A549 (cell line): ENCODE measurements at regions not wholly inside any gene's neighbourhood (a gene's known extent, or its start where the extent isn't known, plus 50 kb on each side); places are given as distances from the start of the nearest gene placed in this dataset.

Experiments
- ATAC-seq, 2 experiments: fragments of 200-7000 bp in 1 of 2; fragments of >200 bp in 1 of 2; cut with Nextera tagmentation in 1 of 2; cut with Tn5 transposase in 1 of 2; 3 replicates each; pipeline versions ENCODE4 v1.8.0 to v1.9.1; 2018 to 2020; ENCODE audit warnings: mild to moderate bottlenecking in 1 of 2, moderate library complexity in 1 of 2
- CTCF ChIA-PET: fragments of 300-600 bp; sonication (Branson Sonifier 250); formaldehyde crosslinking; extraction: SDS; loops from one replicate; lab custom pipeline; 2021; ENCODE audit warnings: antibody characterized with exemption, inconsistent platforms; lab: Yijun Ruan, JAX
- POLR2A ChIA-PET: fragments of 350-600 bp; formaldehyde crosslinking; extraction: SDS; loops from one replicate; lab custom pipeline; 2021; ENCODE audit warnings: antibody characterized with exemption, inconsistent platforms; lab: Yijun Ruan, JAX
- DNase-seq, 2 experiments: peaks; one replicate each; pipeline versions ENCODE4 v3.0.0 to v3.0.0-alpha.2; 2011 to 2016; ENCODE audit warnings: low read depth in 1 of 2, low spot score in 1 of 2
- FAIRE-seq: peaks from 2 replicates; lab custom pipeline; 2011; peaks lifted over from hg19 to GRCh38; lab: Jason Lieb, UNC
- H3K27ac ChIP-seq, 2 experiments: fragments of >200 bp; sonication (Bioruptor Twin); formaldehyde crosslinking; 3 replicates each; pipeline ENCODE4 v1.5.1; 2016 to 2017
- H3K4me1 ChIP-seq: fragments of >200 bp; sonication (Bioruptor Twin); formaldehyde crosslinking; 3 replicates; pipeline ENCODE4 v1.6.1; 2016
- H3K4me2 ChIP-seq: fragments of >200 bp; sonication (Bioruptor Twin); formaldehyde crosslinking; 3 replicates; pipeline ENCODE4 v1.6.1; 2016
- H3K4me3 ChIP-seq: fragments of >200 bp; sonication (Bioruptor Twin); formaldehyde crosslinking; 3 replicates; pipeline ENCODE4 v1.5.1; 2016
- H3K9me3 ChIP-seq: fragments of >200 bp; sonication (Bioruptor Twin); formaldehyde crosslinking; 3 replicates; pipeline ENCODE4 v1.6.1; 2016
- ATOH8 ChIP-seq: fragments of 250-450 bp; sonication (Bioruptor Pico); IDR thresholded peaks from 2 replicates; pipeline ENCODE4 v1.5.0; 2020; ENCODE audit warnings: low read depth, mild to moderate bottlenecking, moderate library complexity
- BCL3 ChIP-seq: fragments of >200 bp; sonication (Bioruptor Twin); formaldehyde crosslinking; IDR thresholded peaks from 3 replicates; pipeline ENCODE4 v1.6.1; 2016
- BHLHE40 ChIP-seq: IDR thresholded peaks from 2 replicates; pipeline ENCODE4 v1.6.1; 2012; ENCODE audit warnings: low read depth, low read length, inconsistent platforms
- CBX2 ChIP-seq: fragments of 200-600 bp; sonication (generic); IDR thresholded peaks from 2 replicates; pipeline ENCODE4 v1.6.1; 2016; ENCODE audit warnings: low read depth, mild to moderate bottlenecking, borderline replicate concordance
- CHD2 ChIP-seq: fragments of 150-350 bp; IDR thresholded peaks from 2 replicates; pipeline ENCODE4 v1.6.1; 2014; ENCODE audit warnings: low read length; ENCODE audit not compliant: partially characterized antibody
- CHD4 ChIP-seq: fragments of 200-600 bp; sonication (generic); IDR thresholded peaks from 2 replicates; pipeline ENCODE4 v1.6.1; 2016; ENCODE audit warnings: antibody characterized with exemption, mild to moderate bottlenecking, borderline replicate concordance
- CTCF ChIP-seq: fragments of >200 bp; sonication (Bioruptor Twin); formaldehyde crosslinking; IDR thresholded peaks from 3 replicates; pipeline ENCODE4 v1.5.1; 2016
- ELK1 ChIP-seq: fragments of 150-350 bp; IDR thresholded peaks from 2 replicates; pipeline ENCODE4 v1.6.1; 2014; ENCODE audit warnings: low read depth, mild to moderate bottlenecking, low read length
- FOSB ChIP-seq: fragments of 250-450 bp; sonication (Bioruptor Pico); IDR thresholded peaks from 2 replicates; pipeline ENCODE4 v1.5.0; 2020; ENCODE audit warnings: mild to moderate bottlenecking, moderate library complexity
- FOSL2 ChIP-seq, 2 experiments: fragments of 450-650 bp in 1 of 2; fragments of >200 bp in 1 of 2; sonication (Bioruptor Twin) in 1 of 2; formaldehyde crosslinking; IDR thresholded peaks; 2 replicates each; pipeline versions ENCODE4 v1.5.0 to v1.6.1; 2016 to 2020; ENCODE audit warnings: mild to moderate bottlenecking in 1 of 2, moderate library complexity in 1 of 2
- HOXB13 ChIP-seq: fragments of 250-450 bp; sonication (Bioruptor Pico); IDR thresholded peaks from 2 replicates; pipeline ENCODE4 v1.5.0; 2020; ENCODE audit warnings: low read depth, mild to moderate bottlenecking, moderate library complexity
- JUN ChIP-seq, 2 experiments: fragments of >200 bp; sonication (Bioruptor Twin); formaldehyde crosslinking; IDR thresholded peaks; 2 replicates in 1 of 2; 3 replicates in 1 of 2; pipeline ENCODE4 v1.6.1; 2016 to 2017
- KDM5A ChIP-seq: fragments of 200-600 bp; sonication (generic); IDR thresholded peaks from 2 replicates; pipeline ENCODE4 v1.6.1; 2016; ENCODE audit warnings: antibody characterized with exemption, mild to moderate bottlenecking
- MAX ChIP-seq: IDR thresholded peaks from 2 replicates; pipeline ENCODE4 v1.6.1; 2012
- POLR2AphosphoS2 ChIP-seq: conservative IDR thresholded peaks from 2 replicates; pipeline ENCODE4 v1.6.1; 2012; ENCODE audit warnings: low read length, improper control_type of control experiment, inconsistent platforms
- RAD21 ChIP-seq, 2 experiments: fragments of >200 bp in 1 of 2; sonication (Bioruptor Twin) in 1 of 2; formaldehyde crosslinking in 1 of 2; IDR thresholded peaks in 1 of 2; conservative IDR thresholded peaks in 1 of 2; 2 replicates in 1 of 2; 3 replicates in 1 of 2; pipeline ENCODE4 v1.6.1; 2012 to 2018; ENCODE audit warnings: inconsistent platforms in 1 of 2
- RCOR1 ChIP-seq: fragments of 150-350 bp; IDR thresholded peaks from 2 replicates; pipeline ENCODE4 v1.6.1; 2014; ENCODE audit warnings: antibody characterized with exemption, low read length, low read depth
- REST ChIP-seq: fragments of 200-600 bp; sonication (generic); IDR thresholded peaks from 2 replicates; pipeline ENCODE4 v1.6.1; 2016; ENCODE audit warnings: antibody characterized with exemption, mild to moderate bottlenecking, moderate library complexity
- RNF2 ChIP-seq: fragments of 200-600 bp; sonication (generic); IDR thresholded peaks from 2 replicates; pipeline ENCODE4 v1.6.1; 2016; ENCODE audit warnings: low read depth, mild to moderate bottlenecking, antibody characterized with exemption, moderate library complexity, borderline replicate concordance
- SMC3 ChIP-seq: fragments of >200 bp; sonication (Bioruptor Twin); formaldehyde crosslinking; IDR thresholded peaks from 3 replicates; pipeline ENCODE4 v1.6.1; 2018; ENCODE audit warnings: inconsistent platforms
- SREBF2 ChIP-seq: fragments of 450-650 bp; IDR thresholded peaks from 2 replicates; pipeline ENCODE4 v1.6.1; 2014; ENCODE audit warnings: mild to moderate bottlenecking, moderate library complexity
- WGBS: methylation state at CpG from one replicate; pipeline ENCODE4 v1.1.6; 2017; ENCODE audit errors: missing lambda C conversion rate; 5-methylcytosine and 5-hydroxymethylcytosine counted together

- FAIRE-seq (no peak), DNase-seq (no peak), ATAC-seq (no peak)
- Histone ChIP-seq H3K4me3 (no peak overlapping the region), H3K4me2 (no peak overlapping the region), H3K27ac (no peak overlapping the region), H3K9me3 (no peaks in the 10 kb centered on the region), H3K4me1 (no peaks in the 10 kb centered on the region)
- POLR2A ChIA-PET: no interaction called here
- CTCF ChIA-PET: no interaction called here
- TF ChIP-seq RNF2 (no peak), FOSB (CRISPR knock-in tag) (no peak), SREBF2 (no peak), ELK1 (no peak), BHLHE40 (no peak), JUN (IDR thresholded peaks at IDR 0.05) (no peak), CHD2 (no peak)
- TF ChIP-seq, all 56 proteins: peak for 0
- whole genome bisulfite sequencing: 25% methylated on average over 9 of the region's 9 CpGs
Measured at GRCh38 chr14:97295108-97295710, 498.0 kb downstream of the VRK1 start.

- POLR2A ChIA-PET: no interaction called here
- H3K4me1 ChIP-seq: no peaks in the 10 kb centered on the region
- no peak for FAIRE-seq
- CTCF ChIA-PET: no interaction called here
- TF ChIP-seq HOXB13 (no peak), JUN (IDR thresholded peaks at IDR 0.05) (no peak), ATOH8 (no peak), CHD4 (no peak), CBX2 (no peak), MAX (no peak), RAD21 (conservative IDR thresholded peaks at IDR 0.05 in 1 of 2, IDR thresholded peaks at IDR 0.05 in 1 of 2) (no peak), REST (no peak), KDM5A (no peak), FOSL2 (IDR thresholded peaks at IDR 0.05) (no peak), FOSL2 (CRISPR knock-in tag; IDR thresholded peaks at IDR 0.05) (no peak), CTCF (no peak), SMC3 (no peak), BCL3 (no peak), RCOR1 (no peak), POLR2AphosphoS2 (no peak)
- DNase-seq: no peak
- no peak overlapping the region for H3K4me3 ChIP-seq
- H3K9me3 ChIP-seq: no peaks in the 10 kb centered on the region
- no peak for ATAC-seq
- H3K4me2 ChIP-seq: no peak overlapping the region
- WGBS: 15% methylated on average over 1 of the region's 1 CpG
- H3K27ac ChIP-seq: no peak overlapping the region
Measured at GRCh38 chr14:97296176-97296575, 499.0 kb downstream of the VRK1 start.
